ENCODE measurements at regions not wholly inside any gene's neighbourhood (a gene's known extent, or its start where the extent isn't known, plus 50 kb on each side); places are given as distances from the start of the nearest gene placed in this dataset.

DNA sequence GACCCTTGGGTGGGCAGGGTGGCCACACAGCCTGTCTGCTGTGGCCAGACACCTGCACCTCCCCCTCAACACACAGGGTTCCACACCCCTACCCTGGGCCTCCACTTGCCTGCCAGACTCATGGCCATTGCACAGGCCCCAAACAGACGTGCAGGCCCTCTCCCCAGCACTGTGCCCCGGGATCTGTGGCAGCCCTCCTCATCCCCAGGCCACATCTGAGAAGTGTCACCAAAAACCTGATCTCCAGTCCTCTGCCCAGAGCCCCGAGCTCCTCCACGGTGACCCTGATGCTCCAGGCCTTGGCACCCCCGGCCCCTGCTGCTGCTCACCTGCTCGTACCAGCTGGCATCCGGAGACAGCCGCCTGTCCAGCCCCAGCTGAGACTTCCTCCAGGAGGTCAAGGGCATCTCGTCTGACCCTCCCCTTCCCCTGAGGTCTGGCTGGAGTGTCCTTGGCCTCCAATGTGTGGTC is 160.1 kb downstream of the DLL1 start:
- TF ChIP-seq, protein P1, sequence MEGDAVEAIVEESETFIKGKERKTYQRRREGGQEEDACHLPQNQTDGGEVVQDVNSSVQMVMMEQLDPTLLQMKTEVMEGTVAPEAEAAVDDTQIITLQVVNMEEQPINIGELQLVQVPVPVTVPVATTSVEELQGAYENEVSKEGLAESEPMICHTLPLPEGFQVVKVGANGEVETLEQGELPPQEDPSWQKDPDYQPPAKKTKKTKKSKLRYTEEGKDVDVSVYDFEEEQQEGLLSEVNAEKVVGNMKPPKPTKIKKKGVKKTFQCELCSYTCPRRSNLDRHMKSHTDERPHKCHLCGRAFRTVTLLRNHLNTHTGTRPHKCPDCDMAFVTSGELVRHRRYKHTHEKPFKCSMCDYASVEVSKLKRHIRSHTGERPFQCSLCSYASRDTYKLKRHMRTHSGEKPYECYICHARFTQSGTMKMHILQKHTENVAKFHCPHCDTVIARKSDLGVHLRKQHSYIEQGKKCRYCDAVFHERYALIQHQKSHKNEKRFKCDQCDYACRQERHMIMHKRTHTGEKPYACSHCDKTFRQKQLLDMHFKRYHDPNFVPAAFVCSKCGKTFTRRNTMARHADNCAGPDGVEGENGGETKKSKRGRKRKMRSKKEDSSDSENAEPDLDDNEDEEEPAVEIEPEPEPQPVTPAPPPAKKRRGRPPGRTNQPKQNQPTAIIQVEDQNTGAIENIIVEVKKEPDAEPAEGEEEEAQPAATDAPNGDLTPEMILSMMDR (conservative IDR thresholded peaks at IDR 0.05; ENCODE audit: low read depth in 2 of 2): no peak
- no peak for TF ChIP-seq POLR2AphosphoS5 (IDR thresholded peaks at IDR 0.05; ENCODE audit: low read depth)
- no peak for TF ChIP-seq CREB1 (CRISPR knock-in tag; IDR thresholded peaks at IDR 0.05; ENCODE audit: low read depth)
- TF ChIP-seq, protein P2, sequence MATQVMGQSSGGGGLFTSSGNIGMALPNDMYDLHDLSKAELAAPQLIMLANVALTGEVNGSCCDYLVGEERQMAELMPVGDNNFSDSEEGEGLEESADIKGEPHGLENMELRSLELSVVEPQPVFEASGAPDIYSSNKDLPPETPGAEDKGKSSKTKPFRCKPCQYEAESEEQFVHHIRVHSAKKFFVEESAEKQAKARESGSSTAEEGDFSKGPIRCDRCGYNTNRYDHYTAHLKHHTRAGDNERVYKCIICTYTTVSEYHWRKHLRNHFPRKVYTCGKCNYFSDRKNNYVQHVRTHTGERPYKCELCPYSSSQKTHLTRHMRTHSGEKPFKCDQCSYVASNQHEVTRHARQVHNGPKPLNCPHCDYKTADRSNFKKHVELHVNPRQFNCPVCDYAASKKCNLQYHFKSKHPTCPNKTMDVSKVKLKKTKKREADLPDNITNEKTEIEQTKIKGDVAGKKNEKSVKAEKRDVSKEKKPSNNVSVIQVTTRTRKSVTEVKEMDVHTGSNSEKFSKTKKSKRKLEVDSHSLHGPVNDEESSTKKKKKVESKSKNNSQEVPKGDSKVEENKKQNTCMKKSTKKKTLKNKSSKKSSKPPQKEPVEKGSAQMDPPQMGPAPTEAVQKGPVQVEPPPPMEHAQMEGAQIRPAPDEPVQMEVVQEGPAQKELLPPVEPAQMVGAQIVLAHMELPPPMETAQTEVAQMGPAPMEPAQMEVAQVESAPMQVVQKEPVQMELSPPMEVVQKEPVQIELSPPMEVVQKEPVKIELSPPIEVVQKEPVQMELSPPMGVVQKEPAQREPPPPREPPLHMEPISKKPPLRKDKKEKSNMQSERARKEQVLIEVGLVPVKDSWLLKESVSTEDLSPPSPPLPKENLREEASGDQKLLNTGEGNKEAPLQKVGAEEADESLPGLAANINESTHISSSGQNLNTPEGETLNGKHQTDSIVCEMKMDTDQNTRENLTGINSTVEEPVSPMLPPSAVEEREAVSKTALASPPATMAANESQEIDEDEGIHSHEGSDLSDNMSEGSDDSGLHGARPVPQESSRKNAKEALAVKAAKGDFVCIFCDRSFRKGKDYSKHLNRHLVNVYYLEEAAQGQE (IDR thresholded peaks at IDR 0.05; ENCODE audit: unreplicated experiment): no peak
- no peak for TF ChIP-seq EZH2 (IDR thresholded peaks at IDR 0.05; ENCODE audit: low read depth, unreplicated experiment)
- TF ChIP-seq, protein P3, sequence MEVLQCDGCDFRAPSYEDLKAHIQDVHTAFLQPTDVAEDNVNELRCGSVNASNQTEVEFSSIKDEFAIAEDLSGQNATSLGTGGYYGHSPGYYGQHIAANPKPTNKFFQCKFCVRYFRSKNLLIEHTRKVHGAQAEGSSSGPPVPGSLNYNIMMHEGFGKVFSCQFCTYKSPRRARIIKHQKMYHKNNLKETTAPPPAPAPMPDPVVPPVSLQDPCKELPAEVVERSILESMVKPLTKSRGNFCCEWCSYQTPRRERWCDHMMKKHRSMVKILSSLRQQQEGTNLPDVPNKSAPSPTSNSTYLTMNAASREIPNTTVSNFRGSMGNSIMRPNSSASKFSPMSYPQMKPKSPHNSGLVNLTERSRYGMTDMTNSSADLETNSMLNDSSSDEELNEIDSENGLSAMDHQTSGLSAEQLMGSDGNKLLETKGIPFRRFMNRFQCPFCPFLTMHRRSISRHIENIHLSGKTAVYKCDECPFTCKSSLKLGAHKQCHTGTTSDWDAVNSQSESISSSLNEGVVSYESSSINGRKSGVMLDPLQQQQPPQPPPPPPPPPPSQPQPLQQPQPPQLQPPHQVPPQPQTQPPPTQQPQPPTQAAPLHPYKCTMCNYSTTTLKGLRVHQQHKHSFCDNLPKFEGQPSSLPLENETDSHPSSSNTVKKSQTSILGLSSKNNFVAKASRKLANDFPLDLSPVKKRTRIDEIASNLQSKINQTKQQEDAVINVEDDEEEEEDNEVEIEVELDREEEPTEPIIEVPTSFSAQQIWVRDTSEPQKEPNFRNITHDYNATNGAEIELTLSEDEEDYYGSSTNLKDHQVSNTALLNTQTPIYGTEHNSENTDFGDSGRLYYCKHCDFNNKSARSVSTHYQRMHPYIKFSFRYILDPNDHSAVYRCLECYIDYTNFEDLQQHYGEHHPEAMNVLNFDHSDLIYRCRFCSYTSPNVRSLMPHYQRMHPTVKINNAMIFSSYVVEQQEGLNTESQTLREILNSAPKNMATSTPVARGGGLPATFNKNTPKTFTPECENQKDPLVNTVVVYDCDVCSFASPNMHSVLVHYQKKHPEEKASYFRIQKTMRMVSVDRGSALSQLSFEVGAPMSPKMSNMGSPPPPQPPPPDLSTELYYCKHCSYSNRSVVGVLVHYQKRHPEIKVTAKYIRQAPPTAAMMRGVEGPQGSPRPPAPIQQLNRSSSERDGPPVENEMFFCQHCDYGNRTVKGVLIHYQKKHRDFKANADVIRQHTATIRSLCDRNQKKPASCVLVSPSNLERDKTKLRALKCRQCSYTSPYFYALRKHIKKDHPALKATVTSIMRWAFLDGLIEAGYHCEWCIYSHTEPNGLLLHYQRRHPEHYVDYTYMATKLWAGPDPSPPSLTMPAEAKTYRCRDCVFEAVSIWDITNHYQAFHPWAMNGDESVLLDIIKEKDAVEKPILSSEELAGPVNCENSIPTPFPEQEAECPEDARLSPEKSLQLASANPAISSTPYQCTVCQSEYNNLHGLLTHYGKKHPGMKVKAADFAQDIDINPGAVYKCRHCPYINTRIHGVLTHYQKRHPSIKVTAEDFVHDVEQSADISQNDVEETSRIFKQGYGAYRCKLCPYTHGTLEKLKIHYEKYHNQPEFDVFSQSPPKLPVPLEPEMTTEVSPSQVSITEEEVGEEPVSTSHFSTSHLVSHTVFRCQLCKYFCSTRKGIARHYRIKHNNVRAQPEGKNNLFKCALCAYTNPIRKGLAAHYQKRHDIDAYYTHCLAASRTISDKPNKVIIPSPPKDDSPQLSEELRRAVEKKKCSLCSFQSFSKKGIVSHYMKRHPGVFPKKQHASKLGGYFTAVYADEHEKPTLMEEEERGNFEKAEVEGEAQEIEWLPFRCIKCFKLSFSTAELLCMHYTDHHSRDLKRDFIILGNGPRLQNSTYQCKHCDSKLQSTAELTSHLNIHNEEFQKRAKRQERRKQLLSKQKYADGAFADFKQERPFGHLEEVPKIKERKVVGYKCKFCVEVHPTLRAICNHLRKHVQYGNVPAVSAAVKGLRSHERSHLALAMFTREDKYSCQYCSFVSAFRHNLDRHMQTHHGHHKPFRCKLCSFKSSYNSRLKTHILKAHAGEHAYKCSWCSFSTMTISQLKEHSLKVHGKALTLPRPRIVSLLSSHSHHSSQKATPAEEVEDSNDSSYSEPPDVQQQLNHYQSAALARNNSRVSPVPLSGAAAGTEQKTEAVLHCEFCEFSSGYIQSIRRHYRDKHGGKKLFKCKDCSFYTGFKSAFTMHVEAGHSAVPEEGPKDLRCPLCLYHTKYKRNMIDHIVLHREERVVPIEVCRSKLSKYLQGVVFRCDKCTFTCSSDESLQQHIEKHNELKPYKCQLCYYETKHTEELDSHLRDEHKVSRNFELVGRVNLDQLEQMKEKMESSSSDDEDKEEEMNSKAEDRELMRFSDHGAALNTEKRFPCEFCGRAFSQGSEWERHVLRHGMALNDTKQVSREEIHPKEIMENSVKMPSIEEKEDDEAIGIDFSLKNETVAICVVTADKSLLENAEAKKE (CRISPR knock-in tag; IDR thresholded peaks at IDR 0.05): no peak
- TF ChIP-seq ZNF114 (CRISPR knock-in tag; IDR thresholded peaks at IDR 0.05): no peak

Measured in GM23338 (cell line).